GM18519 (cell line): ENCODE measurements at regions not wholly inside any gene's neighbourhood (a gene's known extent, or its start where the extent isn't known, plus 50 kb on each side); places are given as distances from the start of the nearest gene placed in this dataset.
"Not testable (repeated sequence)": the region's sequence is repeated elsewhere in the genome, so short reads cannot be mapped to it uniquely, and the experiment has no call there.

Source experiments
- ATAC-seq: cut with Tn5 transposase; IDR thresholded peaks from one replicate; pipeline ENCODE4 v1.9.1; 2021; ENCODE audit warnings: mild to moderate bottlenecking, moderate library complexity; ENCODE audit not compliant: unreplicated experiment, low FRiP score

- ATAC-seq: not testable (repeated sequence)
Measured at GRCh38 chr9:73337182-73337581, 185.5 kb downstream of the ANXA1 start.

- ATAC-seq: no peak
Measured at GRCh38 chr9:73344060-73344459, 192.4 kb downstream of the ANXA1 start.

DNA sequence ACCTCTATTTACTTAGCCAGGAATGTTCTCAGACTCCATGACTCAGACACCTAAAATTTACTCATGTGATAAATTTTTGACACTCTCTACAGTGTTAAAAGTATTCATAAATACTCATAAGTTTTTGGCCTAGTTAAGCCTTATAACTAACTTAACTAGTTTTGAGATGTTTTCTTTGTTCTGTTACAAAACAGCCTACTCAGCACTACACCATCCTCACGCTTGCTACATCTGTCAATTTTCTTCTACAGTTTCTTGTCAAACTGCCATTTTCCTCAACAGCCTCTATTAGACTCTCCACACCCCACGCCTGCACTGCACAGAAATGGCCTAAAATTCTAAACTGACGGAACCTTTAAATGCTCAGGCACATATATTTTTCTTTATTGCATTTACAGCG is 195.5 kb downstream of the ANXA1 start:
- no peak for ATAC-seq

DNA sequence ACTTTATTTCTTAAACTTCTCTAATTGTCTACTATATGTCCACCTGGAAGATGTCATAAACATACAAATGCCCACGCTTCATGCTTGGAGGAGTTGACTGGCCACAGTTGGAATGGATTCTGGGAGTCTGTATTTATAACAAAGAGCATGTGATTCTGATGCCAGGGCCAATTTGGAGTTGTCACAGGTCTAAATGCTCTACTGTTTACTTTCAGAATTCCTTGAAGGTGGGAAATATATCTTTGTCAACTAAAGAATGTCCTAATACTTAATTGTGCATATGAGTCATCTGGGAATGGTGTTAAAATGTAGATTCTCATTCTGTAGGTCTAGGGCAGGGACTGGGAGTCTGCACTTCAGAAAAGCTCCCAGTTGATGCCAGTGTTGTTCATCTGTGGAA is 196.1 kb downstream of the ANXA1 start:
- no peak for ATAC-seq

DNA sequence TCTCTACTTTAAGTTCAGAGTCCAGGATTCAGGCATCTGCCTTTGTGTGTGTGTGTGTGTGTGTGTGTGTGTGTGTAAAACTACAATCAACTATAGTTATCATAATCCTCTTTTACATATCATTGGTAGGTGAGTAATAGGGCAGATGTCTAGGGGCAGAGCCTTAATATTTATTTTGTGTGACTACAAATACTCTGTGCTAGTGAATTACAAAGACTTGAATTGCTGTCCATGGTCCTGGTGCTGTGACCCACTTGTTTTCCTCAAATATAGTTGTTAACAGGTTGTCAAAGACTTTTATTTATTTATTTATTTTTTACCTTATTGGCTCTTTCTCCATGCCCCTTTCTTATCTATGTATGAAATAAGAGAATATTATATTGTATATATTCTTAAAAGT is 196.8 kb downstream of the ANXA1 start:
- no peak for ATAC-seq

GRCh38 chr9:73349476-73349875 is 197.8 kb downstream of the ANXA1 start:
- no peak for ATAC-seq

- ATAC-seq: no peak
Measured at GRCh38 chr9:73357607-73358006, 205.9 kb downstream of the ANXA1 start.

DNA sequence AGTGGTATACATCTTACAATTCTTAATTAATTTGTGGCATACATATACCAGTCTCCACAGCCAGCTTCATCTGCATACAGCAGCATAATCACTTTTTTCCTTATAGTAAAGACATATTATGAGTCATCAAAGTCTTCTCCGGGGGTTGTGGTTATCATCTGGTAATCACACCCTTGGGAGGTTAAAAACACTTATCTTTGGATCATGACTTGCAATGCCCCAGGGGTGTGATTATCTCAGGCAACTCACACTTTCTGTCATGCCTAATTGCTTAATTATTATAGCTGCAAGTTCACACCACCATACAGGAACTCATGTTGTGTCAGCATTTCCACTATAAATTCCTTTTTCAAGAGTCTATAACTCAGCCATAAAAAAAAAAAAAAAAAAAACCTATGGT is 218.4 kb downstream of the ANXA1 start:
- no peak for ATAC-seq

DNA sequence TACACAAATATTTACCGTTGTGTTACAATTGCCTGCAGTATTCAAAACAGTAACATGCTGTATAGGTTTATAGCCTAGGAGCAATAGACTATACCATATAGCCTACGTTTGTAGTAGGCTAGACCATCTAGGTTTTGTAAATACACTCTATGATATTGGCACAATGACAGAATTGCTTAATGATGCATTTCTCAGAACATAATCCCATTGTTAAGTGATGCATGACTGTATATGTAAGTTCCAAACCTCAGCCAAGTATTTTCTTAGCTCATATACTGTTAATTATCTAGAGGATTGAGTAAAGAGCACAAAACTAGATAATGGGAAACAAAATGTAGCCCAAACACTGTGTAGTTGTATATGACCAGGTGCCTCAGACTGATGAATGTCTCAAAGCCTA is 220.1 kb downstream of the ANXA1 start:
- no peak for ATAC-seq

DNA sequence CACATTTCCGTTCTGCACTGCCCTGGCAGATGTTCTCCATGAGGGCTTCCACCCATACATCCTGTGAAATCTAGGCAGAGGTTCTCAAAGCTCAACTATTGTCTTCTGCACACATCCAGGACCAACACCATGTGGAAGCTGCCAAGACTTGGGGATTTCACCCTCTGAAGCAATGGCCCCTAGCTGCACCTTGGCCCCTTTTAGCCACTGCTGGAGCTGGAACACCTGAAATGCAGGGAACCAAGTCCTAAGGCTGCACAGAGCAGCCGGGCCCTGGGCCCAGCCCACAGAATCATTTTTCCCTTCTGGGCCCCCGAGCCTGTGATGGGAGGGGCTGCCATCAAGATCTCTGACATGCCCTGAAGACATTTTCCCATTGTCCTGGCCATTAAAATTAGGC is 228.7 kb downstream of the ANXA1 start:
- ATAC-seq: no peak

GRCh38 chr9:73402081-73403028 is 250.7 kb downstream of the ANXA1 start:
- ATAC-seq: no peak

- no peak for ATAC-seq
Measured at GRCh38 chr9:73411494-73411893, 259.8 kb downstream of the ANXA1 start.

DNA sequence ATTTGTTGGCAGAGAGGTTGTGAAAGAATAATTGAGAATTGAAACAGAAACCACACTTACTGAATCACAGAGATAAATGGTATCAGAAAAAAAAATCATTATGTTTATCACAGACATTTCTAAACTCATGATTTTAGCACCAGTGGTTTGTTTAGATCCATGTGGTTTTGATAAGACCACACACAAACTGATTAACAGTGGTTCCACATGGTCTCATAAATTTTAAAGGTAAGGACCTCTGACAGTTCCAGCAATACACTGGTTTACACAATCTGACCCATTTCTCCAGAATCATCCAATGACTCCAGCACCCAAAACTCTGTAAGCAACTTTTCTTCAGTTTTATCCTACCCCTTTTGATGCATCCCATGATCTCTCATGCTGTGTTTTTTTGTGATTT is 261.2 kb downstream of the ANXA1 start:
- no peak for ATAC-seq

GRCh38 chr9:73423891-73424290 is 272.2 kb downstream of the ANXA1 start:
- no peak for ATAC-seq

- ATAC-seq: no peak
Measured at GRCh38 chr9:73426269-73426668, 274.6 kb downstream of the ANXA1 start.

- no peak for ATAC-seq
Measured at GRCh38 chr9:73434826-73435225, 283.2 kb downstream of the ANXA1 start.

DNA sequence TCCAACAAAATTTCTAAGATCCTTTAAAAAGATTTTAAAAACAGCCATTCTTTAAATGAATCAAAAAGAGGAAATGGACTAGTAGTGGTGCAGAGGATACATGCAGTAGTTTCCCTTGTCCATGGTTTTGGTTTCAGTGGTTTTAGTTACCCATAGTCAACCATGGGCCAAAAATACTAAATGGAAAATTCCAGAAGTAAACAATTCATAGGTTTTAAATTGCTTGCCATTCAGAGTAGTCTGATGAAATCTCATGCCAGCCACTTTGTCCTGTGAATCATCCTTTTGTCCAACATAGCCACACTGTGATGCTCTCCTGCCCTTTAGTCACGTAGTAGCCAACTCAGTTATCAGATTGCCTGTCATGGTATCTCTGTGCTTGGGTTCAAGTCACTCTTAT is 286.1 kb downstream of the ANXA1 start:
- ATAC-seq: peak; percentile 48

GRCh38 chr9:73439839-73440238 is 288.2 kb downstream of the ANXA1 start:
- not testable (repeated sequence) for ATAC-seq

DNA sequence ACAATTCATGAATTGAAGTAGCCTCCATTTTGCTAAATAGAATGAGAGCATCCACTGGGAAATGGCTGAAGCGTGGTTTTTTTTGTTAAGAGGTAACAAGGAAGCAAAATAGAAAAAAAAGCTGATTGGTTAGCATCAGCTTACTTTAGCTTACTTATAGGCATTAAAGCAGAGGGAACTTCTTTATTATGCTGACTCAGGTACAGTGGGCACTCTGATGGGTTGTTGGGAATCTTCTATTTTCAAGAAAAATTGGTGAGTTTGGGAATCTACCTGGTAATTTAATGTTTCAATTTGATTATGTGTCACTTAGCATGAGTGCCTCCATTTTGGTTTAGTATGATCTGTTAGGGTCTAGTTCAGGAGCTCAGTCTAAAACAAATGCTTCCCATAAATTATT is 289.6 kb downstream of the ANXA1 start:
- ATAC-seq: no peak

DNA sequence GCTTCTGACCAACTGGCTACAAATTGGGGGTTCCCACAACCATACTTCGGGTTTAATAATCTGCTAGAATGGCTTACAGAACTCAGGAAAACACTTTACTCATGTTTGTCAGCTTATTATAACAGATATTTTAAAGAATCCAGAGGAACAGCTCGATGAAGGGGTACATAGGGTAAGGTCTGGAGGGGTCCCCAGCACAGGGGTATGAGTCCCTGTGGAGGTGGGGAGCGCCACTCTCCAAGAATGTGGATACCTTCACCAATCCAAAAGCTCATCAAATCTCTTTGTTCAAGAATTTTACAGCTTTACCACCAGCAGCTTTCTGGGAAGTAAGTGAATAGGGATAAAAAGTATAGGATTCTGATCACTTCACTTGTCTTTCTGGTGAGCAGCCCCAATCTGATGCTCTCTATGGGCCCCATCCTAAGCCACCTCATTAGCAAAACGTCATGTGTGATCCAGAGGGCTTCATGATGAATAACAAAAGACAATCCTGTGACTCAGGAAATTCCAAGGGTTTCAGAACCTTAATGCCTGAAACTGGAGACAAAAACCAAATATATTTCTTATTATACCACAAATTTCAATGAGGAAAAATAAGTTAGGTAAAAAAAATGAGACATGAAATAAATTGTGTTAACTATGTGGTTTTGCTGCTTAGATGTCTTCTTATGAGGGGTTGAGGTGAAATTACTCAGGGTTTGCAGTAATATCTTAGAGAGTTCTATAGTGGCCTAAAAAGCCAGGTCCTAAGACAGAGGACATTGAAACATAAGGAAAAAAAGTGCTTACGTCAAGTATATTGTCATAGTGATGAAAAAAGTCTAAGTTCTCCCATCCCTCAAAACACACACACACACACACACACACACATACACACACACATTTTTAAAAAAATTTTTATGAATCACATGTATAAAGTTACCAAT is 290.5 kb downstream of the ANXA1 start:
- ATAC-seq: no peak

- no peak for ATAC-seq
Measured at GRCh38 chr9:73444821-73445220, 293.2 kb downstream of the ANXA1 start.
